ENCODE measurements at regions not wholly inside any gene's neighbourhood (a gene's known extent, or its start where the extent isn't known, plus 50 kb on each side); places are given as distances from the start of the nearest gene placed in this dataset.

DNA sequence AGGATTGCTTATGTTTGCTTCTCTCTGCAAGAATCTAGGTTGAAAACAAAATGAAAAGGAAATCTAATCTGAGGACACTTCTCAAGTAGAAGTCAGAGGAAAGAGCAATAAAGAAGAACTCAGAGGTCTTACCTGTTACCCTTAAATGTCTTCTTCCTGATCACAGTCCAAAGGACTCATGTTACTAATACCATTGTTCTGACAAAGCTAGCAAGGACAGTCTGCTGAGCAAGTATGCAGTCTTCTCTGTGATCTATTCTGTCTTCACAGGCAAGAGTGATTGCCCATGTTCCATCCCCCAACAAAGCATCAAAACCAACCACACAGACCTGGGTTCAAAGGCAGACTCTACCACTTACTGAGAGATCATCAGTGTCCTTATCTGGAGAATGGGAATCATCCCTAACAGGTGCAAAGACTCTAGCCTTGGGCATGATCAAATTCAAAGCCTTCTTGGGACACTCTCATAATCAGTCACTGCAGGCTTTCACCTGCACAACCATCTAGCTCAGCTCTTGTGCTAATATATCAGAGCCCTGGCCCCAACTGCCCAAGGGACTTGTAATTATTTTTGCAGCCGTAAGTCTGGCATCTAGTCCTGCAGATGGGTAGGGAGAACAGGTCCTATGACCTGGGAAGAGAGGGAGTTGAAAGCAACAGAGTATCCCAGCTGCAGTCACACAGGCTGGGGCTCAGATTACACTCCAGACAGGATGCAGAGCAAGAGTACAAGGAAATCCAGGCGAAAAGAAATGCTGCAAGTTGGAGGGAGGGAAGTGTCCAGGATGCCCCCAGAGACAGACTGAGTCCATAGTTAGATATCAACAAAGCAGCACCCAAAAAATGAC lies 97.9 kb upstream of the NUDT4 start:
- DNase-seq (ENCODE audit: low read depth in 1 of 2, low spot score in 1 of 2) = no peak

- DNase-seq (ENCODE audit: low read depth in 1 of 2, low spot score in 1 of 2) = no peak
Measured at GRCh38 chr12:93287149-93287548, 90.6 kb upstream of the NUDT4 start.

DNA sequence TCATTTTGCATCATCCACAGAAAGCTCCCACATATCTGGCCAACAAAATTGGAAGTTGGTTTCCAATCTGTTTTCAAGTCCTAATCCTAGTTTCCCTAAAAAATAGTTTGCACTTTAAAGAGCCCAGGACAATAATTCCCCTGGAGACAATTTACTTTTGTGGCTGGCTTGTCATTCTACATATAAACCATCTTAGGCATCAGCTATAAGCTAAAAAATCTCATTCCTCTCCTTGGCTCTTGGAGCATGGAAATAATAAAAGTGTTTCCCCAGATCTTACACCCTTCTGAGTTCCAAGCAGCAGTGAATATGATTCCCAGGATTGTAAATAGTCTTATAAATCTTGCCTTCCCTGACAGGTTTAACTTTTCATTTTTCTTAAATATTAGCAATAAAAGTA lies 89.1 kb upstream of the NUDT4 start:
- DNase-seq (ENCODE audit: low read depth in 1 of 2, low spot score in 1 of 2) = no peak

DNA sequence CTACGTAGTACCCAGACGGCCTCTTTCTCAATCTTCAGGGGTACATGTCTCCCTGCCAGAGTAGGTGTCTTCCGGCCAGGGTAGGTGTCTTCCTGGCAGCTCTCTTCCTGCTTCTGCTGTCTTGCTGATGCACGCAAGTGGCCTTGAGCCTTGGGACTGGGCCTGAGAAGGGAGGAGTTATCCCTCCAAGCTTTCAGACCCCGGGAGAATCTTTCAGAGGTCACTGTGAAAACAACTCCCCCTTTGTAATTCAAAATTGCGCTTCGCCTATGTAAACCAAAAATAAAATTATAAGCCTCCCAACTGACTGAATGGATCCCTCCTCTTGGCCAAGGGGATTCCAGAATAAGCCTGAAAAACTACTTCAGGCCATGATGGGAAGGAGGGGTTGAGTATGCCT lies 87.3 kb upstream of the NUDT4 start:
- no peak for DNase-seq (ENCODE audit: low read depth in 1 of 2, low spot score in 1 of 2)

- DNase-seq (ENCODE audit: low read depth in 1 of 2, low spot score in 1 of 2) = no peak
Measured at GRCh38 chr12:93292213-93292612, 85.5 kb upstream of the NUDT4 start.

GRCh38 chr12:93292731-93293566 lies 84.8 kb upstream of the NUDT4 start:
- no peak for DNase-seq (ENCODE audit: low read depth in 1 of 2, low spot score in 1 of 2)

- no peak for DNase-seq (ENCODE audit: low read depth in 1 of 2, low spot score in 1 of 2)
Measured at GRCh38 chr12:93297032-93297431, 80.7 kb upstream of the NUDT4 start.

DNA sequence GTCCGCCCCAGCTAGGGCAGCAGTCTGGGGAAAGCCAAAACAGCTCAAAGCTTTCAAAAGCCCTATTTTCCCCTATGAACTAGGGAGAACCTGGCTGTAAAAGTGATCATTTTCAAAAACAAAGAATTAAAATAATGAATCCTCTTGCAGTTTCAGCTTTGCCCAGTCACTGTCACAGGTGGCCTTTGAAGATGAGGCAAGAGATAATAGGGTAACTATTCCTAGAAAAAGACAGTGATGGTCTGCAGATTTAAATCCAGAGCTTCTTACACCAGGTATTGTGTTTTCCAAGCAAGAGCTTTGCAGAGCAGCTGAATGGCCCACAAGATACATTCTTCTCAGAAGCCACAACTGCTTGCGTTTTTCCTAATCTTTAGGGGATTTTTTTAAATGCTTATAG lies 80.2 kb upstream of the NUDT4 start:
- DNase-seq (ENCODE audit: low read depth in 1 of 2, low spot score in 1 of 2) = no peak

- DNase-seq (ENCODE audit: low read depth in 1 of 2, low spot score in 1 of 2) = no peak
Measured at GRCh38 chr12:93299262-93299846, 78.4 kb upstream of the NUDT4 start.

DNA sequence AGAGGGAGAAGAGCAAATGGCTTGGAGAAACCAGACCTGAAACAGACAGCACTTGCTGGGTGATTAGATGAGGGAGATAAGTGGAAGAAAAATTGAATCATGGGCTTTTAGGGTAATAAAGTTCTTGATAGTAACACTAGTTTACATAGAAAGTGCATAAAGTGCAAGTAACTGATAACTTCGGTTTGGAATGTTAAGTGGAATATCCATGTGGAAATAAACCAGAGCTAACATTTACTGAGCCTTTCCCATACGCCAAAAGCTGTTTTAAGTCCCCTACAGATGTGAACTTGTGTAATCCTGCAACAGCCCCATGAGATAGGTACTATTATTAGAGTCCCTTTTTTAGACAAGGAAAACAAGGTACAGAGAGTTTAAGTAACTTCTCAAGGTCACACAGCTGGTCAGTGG lies 77.1 kb upstream of the NUDT4 start:
- no peak for DNase-seq (ENCODE audit: low read depth in 1 of 2, low spot score in 1 of 2)

GRCh38 chr12:93302331-93303229 lies 75.1 kb upstream of the NUDT4 start:
- DNase-seq (ENCODE audit: low read depth in 1 of 2, low spot score in 1 of 2) = no peak

DNA sequence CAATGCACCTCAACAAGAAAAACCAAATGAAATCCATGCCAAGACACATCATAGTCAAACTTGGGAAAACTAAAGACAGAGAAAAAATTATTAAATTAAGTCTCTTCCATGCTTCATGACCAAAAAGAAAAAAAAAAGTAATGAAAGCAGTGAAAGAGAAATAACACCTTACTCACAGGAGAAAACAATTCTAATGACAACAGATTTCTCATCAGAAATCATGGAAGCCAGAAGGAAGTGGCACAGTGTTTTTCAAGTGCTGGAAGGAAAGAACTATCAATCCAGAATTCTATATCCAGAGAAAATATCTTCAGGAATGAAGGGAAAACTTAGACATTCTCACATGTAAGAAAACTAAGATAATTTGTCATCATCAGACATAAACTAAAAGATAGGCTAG lies 71.1 kb upstream of the NUDT4 start:
- no peak for DNase-seq (ENCODE audit: low read depth in 1 of 2, low spot score in 1 of 2)

DNA sequence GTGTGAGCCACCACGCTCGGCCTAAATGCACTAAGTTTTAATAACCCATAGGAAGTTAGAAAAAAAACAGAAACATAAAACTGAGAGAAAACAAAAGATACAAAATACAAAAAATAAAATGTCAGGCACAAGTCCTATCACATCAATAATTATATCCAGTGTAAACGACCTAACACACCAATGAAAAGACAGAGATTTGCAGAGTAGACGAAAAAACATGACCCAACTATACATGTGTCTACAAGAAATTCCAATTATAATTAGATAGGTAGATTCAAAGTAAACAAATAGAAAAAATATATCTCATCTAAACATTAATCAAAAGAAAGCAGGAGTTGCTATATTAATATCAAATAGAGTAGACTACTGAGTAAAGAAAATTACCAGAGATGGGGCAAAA lies 69.4 kb upstream of the NUDT4 start:
- DNase-seq (ENCODE audit: low read depth in 1 of 2, low spot score in 1 of 2) = no peak

GRCh38 chr12:93311827-93312226 lies 65.9 kb upstream of the NUDT4 start:
- no peak for DNase-seq (ENCODE audit: low read depth in 1 of 2, low spot score in 1 of 2)

- DNase-seq (ENCODE audit: low read depth in 1 of 2, low spot score in 1 of 2) = no peak
Measured at GRCh38 chr12:93314177-93314497, 63.6 kb upstream of the NUDT4 start.

- no peak for DNase-seq (ENCODE audit: low read depth in 1 of 2, low spot score in 1 of 2)
Measured at GRCh38 chr12:93315385-93315906, 62.3 kb upstream of the NUDT4 start.

GRCh38 chr12:93315907-93316622 lies 61.7 kb upstream of the NUDT4 start:
- no peak for DNase-seq (ENCODE audit: low read depth in 1 of 2, low spot score in 1 of 2)

- no peak for DNase-seq (ENCODE audit: low read depth in 1 of 2, low spot score in 1 of 2)
Measured at GRCh38 chr12:93316623-93316971, 61.1 kb upstream of the NUDT4 start.

DNA sequence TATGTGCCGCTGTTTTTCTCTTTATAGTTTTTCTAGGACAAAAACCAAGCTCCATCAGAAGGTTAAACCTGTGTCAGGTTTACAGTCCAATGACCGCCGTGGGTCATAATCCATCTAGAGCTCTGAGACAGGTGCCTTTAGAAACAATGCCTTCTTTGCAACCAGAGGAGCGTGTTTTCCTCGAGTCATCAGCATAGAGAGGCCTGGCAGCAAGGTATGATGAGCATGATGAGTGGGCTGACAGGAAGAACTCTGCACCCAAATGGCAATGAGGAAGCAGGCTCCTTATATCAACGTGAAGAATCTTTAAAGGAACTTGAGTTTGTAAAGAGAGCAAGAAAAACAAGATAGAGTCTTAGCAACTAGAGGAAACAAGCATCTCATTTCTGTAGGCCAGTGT lies 60.5 kb upstream of the NUDT4 start:
- no peak for DNase-seq (ENCODE audit: low read depth in 1 of 2, low spot score in 1 of 2)

DNA sequence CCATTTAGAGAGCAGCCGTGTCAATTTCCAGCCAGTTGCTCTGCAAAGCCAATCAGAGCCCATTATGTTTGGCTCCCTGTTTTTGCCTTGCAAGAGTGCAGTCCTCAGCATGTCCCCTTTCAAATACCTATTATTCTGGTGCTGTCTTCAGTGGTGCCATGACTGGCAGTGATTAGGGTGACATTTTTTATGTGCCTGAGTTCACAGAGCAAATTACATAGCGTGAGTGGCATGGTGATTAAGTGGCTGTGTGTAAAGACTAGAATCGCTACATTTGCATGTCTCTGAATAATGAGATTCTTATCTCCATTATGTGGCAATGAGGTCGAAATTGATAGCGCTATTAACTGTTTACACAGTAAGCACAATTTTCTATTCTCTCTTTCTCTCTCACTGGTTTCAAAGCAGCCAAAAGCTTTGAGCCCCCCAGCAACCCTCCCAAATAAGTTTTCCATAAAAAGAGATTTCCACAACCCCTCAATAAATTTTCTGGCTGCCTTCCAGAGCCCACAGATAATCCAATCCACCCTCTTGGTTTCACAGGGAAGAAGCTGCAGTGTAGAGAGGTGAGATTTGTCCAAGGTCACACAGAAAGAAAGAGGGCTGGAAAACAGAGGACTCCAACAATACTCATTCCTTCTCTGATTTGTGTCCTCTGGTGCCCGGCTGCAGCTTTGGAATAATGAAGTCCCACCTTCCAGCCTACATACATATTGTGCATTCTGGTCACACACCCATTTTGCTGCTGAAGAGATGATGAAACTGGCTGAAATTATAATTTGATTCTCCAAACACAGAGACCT lies 58.8 kb upstream of the NUDT4 start:
- DNase-seq (ENCODE audit: low read depth in 1 of 2, low spot score in 1 of 2) = no peak

Data from activated T-helper 1 cell treated with anti-CD3 and anti-CD28 coated beads, Interleukin-2, amount 50 U/mL, for 16 hours (primary cell).